SK-N-SH (cell line): ENCODE measurements at regions not wholly inside any gene's neighbourhood (a gene's known extent, or its start where the extent isn't known, plus 50 kb on each side); places are given as distances from the start of the nearest gene placed in this dataset.

Source experiments
- CTCF ChIA-PET: fragments of 300-600, 350-600 bp; formaldehyde crosslinking; extraction: SDS; loops from one replicate; lab custom pipeline; 2021; lab: Yijun Ruan, JAX
- POLR2A ChIA-PET: fragments of 350-600 bp; sonication (Branson Sonifier 250); formaldehyde crosslinking; extraction: SDS; loops from one replicate; lab custom pipeline; 2020; ENCODE audit warnings: antibody characterized with exemption, inconsistent platforms; lab: Yijun Ruan, JAX
- DNase-seq: peaks from one replicate; pipeline ENCODE4 v3.0.0; 2012
- H2AFZ ChIP-seq: fragments of 200-600 bp; sonication (generic); 2 replicates; pipeline ENCODE4 v1.8.1; 2016; ENCODE audit warnings: antibody characterized with exemption, mild to moderate bottlenecking, low read depth
- H3F3A ChIP-seq: fragments of 200-600 bp; sonication (generic); replicated peaks from 2 replicates; pipeline ENCODE3; 2016; ENCODE audit warnings: antibody characterized with exemption, mild to moderate bottlenecking; ENCODE audit not compliant: insufficient read depth
- H3K27ac ChIP-seq, 2 experiments: fragments of 200-500 bp in 1 of 2; fragments of 200-600 bp in 1 of 2; sonication (Bioruptor generic) in 1 of 2; sonication (generic), shearing (Covaris generic) in 1 of 2; 2 replicates each; pipeline versions ENCODE4 v1.5.1 to v1.6.1; 2014 to 2016; ENCODE audit warnings: low read depth in 2 of 2, inconsistent platforms in 1 of 2, low read length in 1 of 2, mild to moderate bottlenecking in 1 of 2, mixed read lengths in 1 of 2
- H3K27me3 ChIP-seq: fragments of 200-600 bp; sonication (generic), shearing (Covaris generic); 2 replicates; pipeline ENCODE4 v1.6.1; 2016; ENCODE audit warnings: mixed run types; ENCODE audit not compliant: insufficient read depth
- H3K36me3 ChIP-seq, 2 experiments: fragments of 200-500 bp in 1 of 2; fragments of 200-600 bp in 1 of 2; sonication (Bioruptor generic) in 1 of 2; sonication (generic) in 1 of 2; replicated peaks in 1 of 2; 2 replicates each; pipeline versions ENCODE3 to v1.5.1; 2014 to 2016; ENCODE audit warnings: low read length in 1 of 2, mild to moderate bottlenecking in 1 of 2; ENCODE audit not compliant: insufficient read depth in 2 of 2, control insufficient read depth in 1 of 2
- H3K4me1 ChIP-seq, 2 experiments: fragments of 200-500 bp in 1 of 2; fragments of 200-600 bp in 1 of 2; sonication (Bioruptor generic) in 1 of 2; sonication (generic), shearing (Covaris generic) in 1 of 2; 2 replicates each; pipeline versions ENCODE4 v1.5.1 to v1.6.1; 2014 to 2016; ENCODE audit warnings: low read depth in 1 of 2, low read length in 1 of 2, mixed run types in 1 of 2; ENCODE audit not compliant: insufficient read depth in 2 of 2, control insufficient read depth in 1 of 2
- H3K4me2 ChIP-seq: fragments of 200-600 bp; sonication (generic), shearing (Covaris generic); 2 replicates; pipeline ENCODE4 v1.6.1; 2017; ENCODE audit warnings: mixed run types
- H3K4me3 ChIP-seq, 2 experiments: fragments of 200-500 bp in 1 of 2; fragments of 200-600 bp in 1 of 2; sonication (Bioruptor generic) in 1 of 2; sonication (generic), shearing (Covaris generic) in 1 of 2; 2 replicates each; pipeline versions ENCODE4 v1.5.1 to v1.8.1; 2014 to 2016; ENCODE audit warnings: low read depth in 2 of 2, inconsistent platforms in 1 of 2, low read length in 1 of 2, mild to moderate bottlenecking in 1 of 2, mixed read lengths in 1 of 2, moderate library complexity in 1 of 2
- H3K79me2 ChIP-seq: fragments of 200-600 bp; sonication (generic); 2 replicates; pipeline ENCODE4 v1.8.1; 2017; ENCODE audit warnings: mild to moderate bottlenecking; ENCODE audit not compliant: insufficient read depth
- H3K9ac ChIP-seq: fragments of 200-600 bp; sonication (generic); 2 replicates; pipeline ENCODE4 v1.6.1; 2017; ENCODE audit warnings: mixed run types
- H3K9me2 ChIP-seq: fragments of 200-600 bp; sonication (generic); 2 replicates; pipeline ENCODE4 v1.6.1; 2017; ENCODE audit warnings: mixed run types
- H3K9me3 ChIP-seq: fragments of 200-600 bp; sonication (generic); 2 replicates; pipeline ENCODE4 v1.6.1; 2017; ENCODE audit warnings: mixed run types, mild to moderate bottlenecking, moderate library complexity
- H4K20me1 ChIP-seq: fragments of 200-600 bp; sonication (generic); 2 replicates; pipeline ENCODE4 v1.6.1; 2017; ENCODE audit warnings: mild to moderate bottlenecking, mixed run types; ENCODE audit not compliant: insufficient read depth
- ELF1 ChIP-seq: IDR thresholded peaks from 2 replicates; pipeline ENCODE4 v1.4.0; 2012
- EZH2phosphoT487 ChIP-seq: fragments of 200-600 bp; sonication (generic); IDR thresholded peaks from 2 replicates; pipeline ENCODE4 v1.6.1; 2017; ENCODE audit warnings: low read depth, mixed run types, mild to moderate bottlenecking, antibody characterized with exemption, moderate library complexity, borderline replicate concordance
- FOSL2 ChIP-seq: IDR thresholded peaks from 2 replicates; pipeline ENCODE4 v1.4.0; 2012; ENCODE audit warnings: low read depth, mild to moderate bottlenecking, moderate library complexity, borderline replicate concordance
- FOXJ3 ChIP-seq: sonication (generic); formaldehyde crosslinking; IDR thresholded peaks from 2 replicates; pipeline ENCODE4 v1.5.1; 2020; ENCODE audit warnings: mild to moderate bottlenecking, missing genetic modification reagents
- GABPA ChIP-seq: IDR thresholded peaks from 2 replicates; pipeline ENCODE4 v1.4.0; 2012; ENCODE audit warnings: low read depth, mild to moderate bottlenecking
- JUND ChIP-seq: IDR thresholded peaks from 2 replicates; pipeline ENCODE4 v1.4.0; 2012
- MXI1 ChIP-seq: IDR thresholded peaks from 2 replicates; pipeline ENCODE4 v1.6.1; 2012; ENCODE audit warnings: mild to moderate bottlenecking, low read depth, low read length, improper control_type of control experiment
- NFIC ChIP-seq: IDR thresholded peaks from 2 replicates; pipeline ENCODE4 v1.4.0; 2012; ENCODE audit warnings: borderline replicate concordance
- NRF1 ChIP-seq: IDR thresholded peaks from 2 replicates; pipeline ENCODE4 v1.6.1; 2012; ENCODE audit warnings: low read depth, mild to moderate bottlenecking, low read length
- RAD21 ChIP-seq: IDR thresholded peaks from 2 replicates; pipeline ENCODE4 v1.6.1; 2012; ENCODE audit warnings: mild to moderate bottlenecking, low read length
- RFX5 ChIP-seq: IDR thresholded peaks from 2 replicates; pipeline ENCODE4 v1.6.1; 2012; ENCODE audit warnings: mild to moderate bottlenecking, improper control_type of control experiment, low read length
- RXRA ChIP-seq: IDR thresholded peaks from 2 replicates; pipeline ENCODE4 v1.4.0; 2012; ENCODE audit warnings: low read depth, mild to moderate bottlenecking, borderline replicate concordance
- SIN3A ChIP-seq: IDR thresholded peaks from 2 replicates; pipeline ENCODE4 v1.6.1; 2012; ENCODE audit warnings: low read depth, mild to moderate bottlenecking, low read length, moderate library complexity, borderline replicate concordance
- SMC3 ChIP-seq: IDR thresholded peaks from 2 replicates; pipeline ENCODE4 v1.6.1; 2012; ENCODE audit warnings: low read depth, low read length, improper control_type of control experiment
- TAF1 ChIP-seq: IDR thresholded peaks from 2 replicates; pipeline ENCODE4 v1.6.1; 2012; ENCODE audit warnings: low read depth, mild to moderate bottlenecking, low read length, moderate library complexity, borderline replicate concordance
- TEAD4 ChIP-seq: IDR thresholded peaks from 2 replicates; pipeline ENCODE4 v1.4.0; 2012; ENCODE audit warnings: mild to moderate bottlenecking, borderline replicate concordance; ENCODE audit not compliant: insufficient read depth
- USF1 ChIP-seq: IDR thresholded peaks from 2 replicates; pipeline ENCODE4 v1.4.0; 2012; ENCODE audit warnings: low read depth, borderline replicate concordance
- YY1 ChIP-seq: IDR thresholded peaks from 2 replicates; pipeline ENCODE4 v1.4.0; 2012; ENCODE audit warnings: low read depth, mild to moderate bottlenecking
- WGBS: methylation state at CpG from one replicate; pipeline ENCODE4 v1.1.6; 2017; ENCODE audit warnings: low lambda C conversion rate; 5-methylcytosine and 5-hydroxymethylcytosine counted together
- TF ChIP-seq, protein P1 (sequence below): IDR thresholded peaks from 2 replicates; pipeline ENCODE4 v1.4.0; 2012; ENCODE audit warnings: low read depth
- TF ChIP-seq, protein P2 (sequence below): IDR thresholded peaks from 2 replicates; pipeline ENCODE4 v1.4.0; 2012; ENCODE audit warnings: low read depth, borderline replicate concordance
- TF ChIP-seq, protein P3 (sequence below): fragments of 150-350 bp; IDR thresholded peaks from 2 replicates; pipeline ENCODE4 v1.6.1; 2016; ENCODE audit warnings: mild to moderate bottlenecking, low read depth, low read length

DNA sequence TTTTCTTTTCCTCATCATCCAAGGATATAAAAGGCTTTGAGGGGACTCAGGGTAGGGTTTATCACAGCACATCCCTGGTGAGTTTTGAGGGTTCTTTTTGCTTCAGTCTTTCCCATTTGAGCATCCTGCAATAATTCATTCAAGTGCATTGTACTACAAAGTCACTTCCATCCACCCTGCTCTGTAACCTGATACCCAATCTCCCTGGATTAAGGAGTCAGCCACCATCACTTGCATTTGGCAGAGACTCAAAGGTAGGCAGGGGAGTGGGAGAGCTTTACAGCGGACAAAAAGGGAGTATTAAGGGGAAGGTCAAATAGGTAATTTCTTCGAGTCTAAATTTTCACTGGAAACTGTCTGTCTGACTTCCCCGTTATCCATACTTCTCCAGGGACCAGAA lies 216.1 kb upstream of the TMTC4 start:
- Histone ChIP-seq H3K9me3 (no peaks in the 10 kb centered on the region), H3K9ac (no peak overlapping the region), H3K4me1 (peaks cover 0 to 9% of the 10 kb centered on the region in 2 experiments; a peak in 2 of 4 replicates), H3K4me2 (no peak overlapping the region), H3K4me3 (no peak overlapping the region), H3K79me2 (no peaks in the 10 kb centered on the region), H2AFZ (no peak overlapping the region), H3K27ac (no peak overlapping the region), H3K36me3 (no peaks in the 10 kb centered on the region), H4K20me1 (no peaks in the 10 kb centered on the region), H3K27me3 (no peaks in the 10 kb centered on the region), H3F3A (no peaks in the 10 kb centered on the region), H3K9me2 (no peaks in the 10 kb centered on the region)
- ChIA-PET POLR2A (no interaction called here), CTCF (no interaction called here)
- 28% methylated on average over 3 of the region's 3 CpGs for WGBS
- DNase-seq = no peak
- TF ChIP-seq NFIC = no peak
- TF ChIP-seq SMC3 = no peak
- TF ChIP-seq RXRA = no peak
- no peak for TF ChIP-seq SIN3A
- TF ChIP-seq, protein P1, sequence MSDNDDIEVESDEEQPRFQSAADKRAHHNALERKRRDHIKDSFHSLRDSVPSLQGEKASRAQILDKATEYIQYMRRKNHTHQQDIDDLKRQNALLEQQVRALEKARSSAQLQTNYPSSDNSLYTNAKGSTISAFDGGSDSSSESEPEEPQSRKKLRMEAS = no peak
- TF ChIP-seq GABPA = no peak
- no peak for TF ChIP-seq YY1
- no peak for TF ChIP-seq FOXJ3 (CRISPR knock-in tag)
- no peak for TF ChIP-seq EZH2phosphoT487
- TF ChIP-seq, protein P2, sequence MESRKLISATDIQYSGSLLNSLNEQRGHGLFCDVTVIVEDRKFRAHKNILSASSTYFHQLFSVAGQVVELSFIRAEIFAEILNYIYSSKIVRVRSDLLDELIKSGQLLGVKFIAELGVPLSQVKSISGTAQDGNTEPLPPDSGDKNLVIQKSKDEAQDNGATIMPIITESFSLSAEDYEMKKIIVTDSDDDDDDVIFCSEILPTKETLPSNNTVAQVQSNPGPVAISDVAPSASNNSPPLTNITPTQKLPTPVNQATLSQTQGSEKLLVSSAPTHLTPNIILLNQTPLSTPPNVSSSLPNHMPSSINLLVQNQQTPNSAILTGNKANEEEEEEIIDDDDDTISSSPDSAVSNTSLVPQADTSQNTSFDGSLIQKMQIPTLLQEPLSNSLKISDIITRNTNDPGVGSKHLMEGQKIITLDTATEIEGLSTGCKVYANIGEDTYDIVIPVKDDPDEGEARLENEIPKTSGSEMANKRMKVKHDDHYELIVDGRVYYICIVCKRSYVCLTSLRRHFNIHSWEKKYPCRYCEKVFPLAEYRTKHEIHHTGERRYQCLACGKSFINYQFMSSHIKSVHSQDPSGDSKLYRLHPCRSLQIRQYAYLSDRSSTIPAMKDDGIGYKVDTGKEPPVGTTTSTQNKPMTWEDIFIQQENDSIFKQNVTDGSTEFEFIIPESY = no peak
- TF ChIP-seq RFX5 = no peak
- TF ChIP-seq, protein P3, sequence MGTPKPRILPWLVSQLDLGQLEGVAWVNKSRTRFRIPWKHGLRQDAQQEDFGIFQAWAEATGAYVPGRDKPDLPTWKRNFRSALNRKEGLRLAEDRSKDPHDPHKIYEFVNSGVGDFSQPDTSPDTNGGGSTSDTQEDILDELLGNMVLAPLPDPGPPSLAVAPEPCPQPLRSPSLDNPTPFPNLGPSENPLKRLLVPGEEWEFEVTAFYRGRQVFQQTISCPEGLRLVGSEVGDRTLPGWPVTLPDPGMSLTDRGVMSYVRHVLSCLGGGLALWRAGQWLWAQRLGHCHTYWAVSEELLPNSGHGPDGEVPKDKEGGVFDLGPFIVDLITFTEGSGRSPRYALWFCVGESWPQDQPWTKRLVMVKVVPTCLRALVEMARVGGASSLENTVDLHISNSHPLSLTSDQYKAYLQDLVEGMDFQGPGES = no peak
- no peak for TF ChIP-seq ELF1
- no peak for TF ChIP-seq NRF1
- no peak for TF ChIP-seq JUND

DNA sequence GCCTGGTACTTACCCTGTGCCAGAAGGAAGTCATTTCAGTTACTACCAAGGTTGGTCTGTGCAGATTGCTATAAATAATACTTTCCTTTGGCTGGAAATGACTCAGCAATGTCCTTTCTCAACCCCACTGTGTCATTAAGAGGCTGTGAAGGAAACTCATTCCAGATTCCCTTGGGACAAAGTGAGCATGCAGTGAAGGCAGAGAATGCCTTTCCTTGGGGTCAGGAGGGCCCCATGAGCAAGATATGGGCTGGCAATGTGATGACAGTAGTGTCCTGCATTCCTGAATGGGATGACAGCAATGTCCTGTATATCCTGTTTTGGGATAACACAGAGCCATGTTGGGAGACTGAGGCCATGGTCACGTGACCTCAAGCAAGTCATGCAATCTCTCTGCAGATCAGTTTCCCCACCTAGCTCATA lies 213.1 kb upstream of the TMTC4 start:
- H3K79me2 ChIP-seq = no peaks in the 10 kb centered on the region
- H3K36me3 ChIP-seq = no peaks in the 10 kb centered on the region
- ChIA-PET POLR2A (no interaction called here), CTCF (no interaction called here)
- no peaks in the 10 kb centered on the region for H4K20me1 ChIP-seq
- no peaks in the 10 kb centered on the region for H3K9me3 ChIP-seq
- H2AFZ ChIP-seq = peak overlapping the region; percentile 48; the same call in 1 of the 2 replicates
- no peak overlapping the region for H3K9ac ChIP-seq
- no peaks in the 10 kb centered on the region for H3K27me3 ChIP-seq
- H3K4me1 ChIP-seq = peaks cover 0 to 9% of the 10 kb centered on the region in 2 experiments; a peak in 2 of 4 replicates
- H3K4me3 ChIP-seq = no peak overlapping the region
- no peaks in the 10 kb centered on the region for H3K9me2 ChIP-seq
- TF ChIP-seq GABPA = no peak
- TF ChIP-seq USF1 = no peak
- no peak for TF ChIP-seq MXI1
- TF ChIP-seq FOSL2 = no peak
- TF ChIP-seq TAF1 = no peak
- TF ChIP-seq SMC3 = no peak
- no peak for TF ChIP-seq RFX5
- no peak for TF ChIP-seq FOXJ3 (CRISPR knock-in tag)
- TF ChIP-seq TEAD4 = no peak
- TF ChIP-seq RAD21 = no peak
- 0 out of 2 replicates have a peak overlapping the region, but pooled peaks have one; percentile 9 for H3K4me2 ChIP-seq
- peak overlapping the region in 1 of 2 experiments; percentile 25; a peak in 1 of 4 replicates for H3K27ac ChIP-seq
- H3F3A ChIP-seq = no peaks in the 10 kb centered on the region
- no peak for DNase-seq
- WGBS = 33% methylated on average over 1 of the region's 1 CpG
